HG03196 (cell line): ENCODE measurements at regions not wholly inside any gene's neighbourhood (a gene's known extent, or its start where the extent isn't known, plus 50 kb on each side); places are given as distances from the start of the nearest gene placed in this dataset.
A peak's percentile ranks its signal among the peaks of the same experiment; 100 is the strongest.

Experiments used
- ATAC-seq: cut with Tn5 transposase; IDR thresholded peaks from one replicate; pipeline ENCODE4 v1.9.1; 2021; ENCODE audit not compliant: unreplicated experiment

DNA sequence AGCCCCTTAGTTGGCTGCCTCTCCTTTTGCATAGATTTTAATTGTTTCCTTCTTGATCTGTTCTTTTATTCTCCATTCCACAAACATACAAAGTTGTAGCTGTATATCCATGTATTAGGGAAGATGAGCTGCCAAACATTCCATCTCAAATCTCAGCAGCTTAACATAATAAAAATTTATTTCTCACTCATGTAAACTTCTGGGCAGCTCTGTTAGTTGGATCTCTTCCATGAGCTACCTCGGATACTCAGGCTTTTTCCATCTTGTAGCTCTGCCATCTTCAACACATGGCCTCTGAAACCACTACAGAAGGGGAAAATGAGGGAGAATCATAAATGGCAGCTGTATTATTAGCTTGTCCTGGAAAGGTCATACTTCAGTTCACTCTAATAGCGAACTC lies 149.4 kb upstream of the BMP2 start:
- no peak for ATAC-seq

DNA sequence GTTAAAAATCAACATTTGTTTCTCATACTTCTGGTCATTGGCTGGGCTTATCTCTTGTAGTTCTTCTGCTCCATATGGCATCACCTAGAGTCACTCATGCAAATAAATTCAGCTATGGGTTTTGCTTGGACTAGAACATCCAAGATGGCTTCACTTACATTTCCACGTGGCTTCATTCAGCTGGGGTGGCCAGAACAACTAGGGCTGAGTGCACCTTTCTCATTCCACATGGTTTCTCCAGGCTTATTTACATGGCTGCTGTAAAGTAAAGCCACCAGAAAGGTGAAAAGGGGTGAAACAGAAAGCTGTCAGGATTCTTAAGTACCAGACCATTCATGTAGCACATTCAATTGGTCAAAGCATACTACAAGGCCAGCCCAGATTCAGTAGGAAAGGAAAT lies 151.1 kb upstream of the BMP2 start:
- ATAC-seq = no peak

DNA sequence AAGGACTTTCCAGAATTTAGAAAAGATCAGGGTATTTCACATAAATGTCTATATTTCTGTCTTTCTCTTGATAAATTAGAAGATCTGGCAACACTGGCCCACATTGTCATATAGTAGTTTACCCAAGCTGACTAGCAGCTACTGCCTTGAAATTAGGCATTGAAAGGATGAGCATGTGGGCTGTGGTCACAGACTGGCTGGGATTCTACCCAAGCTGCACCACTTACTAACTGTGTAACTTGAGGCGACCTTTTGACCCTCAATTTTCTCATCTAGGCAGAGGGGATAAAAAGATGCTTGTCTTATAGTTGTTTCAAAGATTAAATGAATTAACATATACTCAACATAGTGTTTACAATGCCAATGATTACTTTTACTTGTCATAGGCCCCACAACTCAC lies 152.7 kb upstream of the BMP2 start:
- no peak for ATAC-seq

DNA sequence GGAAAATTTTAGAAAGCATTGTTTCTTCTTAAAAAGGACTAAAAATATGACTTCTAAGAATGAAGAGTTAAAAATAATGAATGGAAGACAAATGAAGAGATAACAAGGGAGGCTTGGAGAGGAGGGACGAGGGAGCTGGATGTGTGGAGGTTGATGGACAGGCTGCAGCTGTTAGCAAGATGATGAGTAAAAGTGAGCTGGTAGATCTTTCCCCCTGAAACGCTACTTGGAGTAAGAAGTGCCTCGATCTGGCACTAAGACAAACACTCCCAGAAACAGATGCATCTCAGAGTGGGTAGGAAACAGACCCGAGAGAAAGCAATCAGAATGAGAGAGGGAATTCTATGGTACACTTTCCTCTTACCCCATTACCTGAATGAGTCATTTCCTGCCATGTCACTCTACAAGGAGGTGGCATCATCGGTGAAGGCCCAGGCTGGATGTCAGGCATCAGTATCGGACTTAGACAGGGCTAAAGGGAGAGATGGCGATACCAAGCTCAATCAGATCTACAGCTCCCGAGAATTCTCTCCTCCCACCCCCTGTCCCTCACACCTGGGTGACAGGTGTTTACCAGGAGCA lies 154.1 kb upstream of the BMP2 start:
- ATAC-seq = peak; percentile 79

DNA sequence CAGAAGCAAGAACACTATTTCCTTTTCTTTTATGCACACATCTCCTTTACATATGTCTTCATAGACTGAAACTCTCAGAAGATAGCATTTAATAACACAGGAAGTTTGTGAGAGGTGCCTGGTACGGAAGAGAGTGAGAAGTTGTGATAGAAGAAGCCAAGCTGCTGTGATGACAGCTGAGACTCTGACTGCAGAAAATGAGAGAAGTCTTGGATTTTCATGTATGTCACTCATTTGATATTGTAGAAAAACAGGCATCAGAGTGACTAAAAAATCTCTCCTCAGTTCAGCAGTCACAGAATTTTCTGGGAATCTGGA lies 154.9 kb upstream of the BMP2 start:
- ATAC-seq = no peak

DNA sequence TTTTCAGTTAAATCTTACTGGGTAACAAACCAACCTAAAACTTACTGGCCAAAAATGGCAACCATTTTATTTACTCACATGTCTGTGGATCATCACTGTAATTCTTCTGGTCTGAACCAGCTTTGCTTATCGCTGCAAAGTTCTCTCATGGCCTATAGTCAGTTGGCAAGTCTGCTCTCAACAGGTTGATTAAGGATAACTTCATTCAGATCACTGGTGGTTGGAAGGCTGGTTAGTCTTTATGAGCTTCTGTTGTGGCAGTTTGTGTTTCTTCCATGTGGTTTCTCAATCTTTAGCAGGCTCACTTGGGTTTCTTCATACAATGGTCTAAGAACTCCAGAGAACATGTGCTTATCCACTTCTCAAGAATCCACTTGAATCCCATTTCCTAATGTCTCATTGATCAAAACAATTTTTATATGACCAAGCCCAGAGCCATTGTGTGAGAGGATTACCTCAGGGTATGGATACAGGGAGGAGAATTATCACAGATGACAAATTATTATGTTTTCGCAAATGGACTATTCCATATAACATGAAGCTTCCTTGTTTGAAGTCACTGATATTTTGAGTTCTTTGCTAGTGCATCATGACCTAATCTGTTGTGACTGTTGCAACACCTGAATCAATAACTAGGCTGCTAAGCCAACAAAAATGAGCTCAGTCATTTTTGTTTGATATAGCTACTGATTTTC lies 155.4 kb upstream of the BMP2 start:
- ATAC-seq = no peak

DNA sequence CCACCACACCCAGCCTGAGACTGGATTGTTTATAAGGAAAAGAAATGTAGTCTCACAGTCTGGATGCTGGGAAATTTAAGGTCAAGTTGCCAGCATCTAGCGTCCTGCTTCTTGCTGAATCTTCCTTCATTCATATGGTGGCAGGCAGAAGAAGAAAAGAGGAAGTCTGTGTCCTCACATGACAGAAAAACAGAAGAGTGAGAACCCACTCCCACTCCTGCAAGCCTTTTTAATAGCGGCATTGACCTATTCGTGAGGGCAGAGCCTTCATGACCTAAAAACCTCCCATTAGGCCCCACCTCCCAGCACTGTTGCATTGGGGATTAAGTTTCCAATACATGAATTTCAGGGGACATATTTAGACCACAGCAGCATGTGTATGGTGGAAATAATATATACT lies 160.8 kb upstream of the BMP2 start:
- ATAC-seq = no peak

DNA sequence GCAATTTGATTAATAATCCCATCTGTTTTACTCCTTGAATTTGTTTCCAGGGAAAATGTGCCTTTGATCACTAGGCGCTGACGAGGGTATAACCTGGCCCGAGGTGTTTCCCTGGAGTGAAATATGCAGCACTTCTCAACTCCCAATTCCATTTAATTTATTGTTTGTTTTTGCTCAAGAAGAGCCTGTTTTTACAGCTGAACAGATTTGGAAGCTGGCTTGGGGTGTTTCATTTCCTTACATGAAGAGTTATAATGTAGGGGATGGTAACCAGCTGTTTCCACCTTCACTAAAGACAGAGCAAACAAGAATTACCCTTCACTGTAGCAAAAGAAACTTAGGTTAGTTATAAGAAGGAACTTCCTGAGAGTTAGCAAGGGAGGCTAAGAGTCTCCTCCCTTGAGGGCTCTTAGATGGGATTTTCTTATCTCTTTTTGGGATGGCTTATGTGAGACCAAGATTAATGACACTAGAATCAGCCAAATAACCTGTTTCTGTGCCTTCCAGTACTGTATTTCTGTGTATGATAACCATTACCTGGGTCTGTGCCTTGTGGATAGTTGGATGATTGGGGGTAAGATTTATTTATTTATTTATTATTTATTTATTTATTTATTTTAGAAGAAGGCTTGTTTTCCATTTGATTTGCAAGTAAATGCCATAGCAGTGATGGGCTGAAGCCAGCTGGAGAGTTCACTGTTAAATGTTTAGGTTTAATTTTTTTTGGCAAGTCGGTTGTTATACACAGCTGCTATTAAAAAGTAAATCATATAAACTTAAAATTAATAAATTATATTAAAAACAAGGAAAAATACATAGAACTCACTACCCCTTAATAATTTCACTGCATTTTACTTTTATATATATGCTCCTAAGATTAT lies 162.2 kb upstream of the BMP2 start:
- ATAC-seq = no peak

DNA sequence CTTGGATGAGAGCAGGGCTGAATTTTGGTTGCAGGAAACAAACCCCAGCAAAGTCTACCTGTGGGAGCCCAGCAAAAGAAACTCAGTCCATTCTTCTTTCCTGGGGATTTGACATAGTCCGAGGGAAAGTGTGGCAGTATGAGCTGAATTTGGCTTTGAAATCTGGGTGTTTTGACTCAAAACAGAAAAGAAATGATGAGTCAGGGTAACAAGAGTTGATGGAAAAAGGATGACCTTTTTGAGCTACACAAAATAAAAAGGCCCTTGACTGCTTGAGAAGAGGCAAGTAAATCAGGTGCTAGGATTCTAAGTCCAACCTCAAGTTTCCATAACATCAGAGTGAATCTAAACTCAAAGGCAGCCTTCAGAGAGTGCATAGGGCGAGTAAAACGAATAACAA lies 163.3 kb upstream of the BMP2 start:
- ATAC-seq = no peak

DNA sequence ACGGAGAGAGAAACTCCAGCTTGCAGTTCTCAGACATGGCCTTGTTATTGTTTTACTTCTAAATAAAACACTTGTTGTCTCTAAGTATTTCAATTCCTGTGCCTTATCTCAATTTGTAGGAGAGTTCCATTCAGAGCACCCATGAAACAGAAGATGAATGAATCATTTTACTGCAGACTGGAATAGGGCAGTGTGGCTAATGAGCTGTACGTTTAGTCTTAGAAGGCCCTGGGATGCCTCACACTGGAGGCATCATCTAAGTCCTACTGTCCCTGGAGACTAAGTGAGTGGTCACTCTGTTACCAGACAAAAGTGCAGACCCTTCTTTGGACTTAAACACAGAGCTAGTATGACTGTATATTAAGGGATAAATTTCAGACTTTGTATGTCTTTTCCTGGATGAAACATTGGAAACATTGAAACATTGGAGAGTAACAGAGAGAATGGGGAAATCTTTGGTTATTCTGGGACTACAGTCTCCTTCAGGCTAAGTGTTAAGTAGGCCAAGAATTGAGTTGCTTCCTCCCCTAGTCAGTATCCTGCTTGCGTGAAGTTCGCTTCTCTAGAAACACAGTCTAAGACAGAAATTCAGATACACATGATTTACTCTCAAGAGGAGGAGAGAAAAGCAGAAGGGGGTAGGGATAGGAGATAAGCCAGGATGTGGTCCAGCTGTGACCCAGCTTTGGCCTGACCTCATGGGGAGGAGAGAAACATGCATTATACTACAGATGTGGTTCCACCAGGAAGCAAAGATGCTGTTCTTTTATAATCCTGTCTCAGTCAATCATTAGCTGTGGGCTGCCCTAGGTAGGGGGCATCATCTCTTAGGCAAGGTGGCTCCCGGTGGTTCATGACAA lies 167.4 kb upstream of the BMP2 start:
- ATAC-seq = no peak

DNA sequence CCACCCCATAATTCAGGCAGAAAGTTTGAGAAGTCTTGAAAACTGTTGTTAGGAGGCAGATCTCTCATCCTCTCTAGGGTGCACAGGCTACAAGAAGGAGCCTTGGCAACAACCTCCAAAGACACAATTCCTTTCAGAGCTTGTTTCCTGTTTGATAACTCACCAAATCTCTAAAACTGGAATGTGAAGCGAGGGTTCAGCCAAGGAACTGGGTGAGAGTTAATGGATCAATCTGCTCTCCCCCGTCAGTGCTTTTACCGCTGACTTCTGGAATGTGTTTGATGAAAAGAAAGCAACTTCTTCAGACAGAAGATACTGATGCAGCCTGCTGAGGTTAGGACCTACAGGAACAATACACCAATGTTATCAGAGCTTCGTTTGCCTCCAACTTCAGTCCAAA lies 171.8 kb upstream of the BMP2 start:
- no peak for ATAC-seq

DNA sequence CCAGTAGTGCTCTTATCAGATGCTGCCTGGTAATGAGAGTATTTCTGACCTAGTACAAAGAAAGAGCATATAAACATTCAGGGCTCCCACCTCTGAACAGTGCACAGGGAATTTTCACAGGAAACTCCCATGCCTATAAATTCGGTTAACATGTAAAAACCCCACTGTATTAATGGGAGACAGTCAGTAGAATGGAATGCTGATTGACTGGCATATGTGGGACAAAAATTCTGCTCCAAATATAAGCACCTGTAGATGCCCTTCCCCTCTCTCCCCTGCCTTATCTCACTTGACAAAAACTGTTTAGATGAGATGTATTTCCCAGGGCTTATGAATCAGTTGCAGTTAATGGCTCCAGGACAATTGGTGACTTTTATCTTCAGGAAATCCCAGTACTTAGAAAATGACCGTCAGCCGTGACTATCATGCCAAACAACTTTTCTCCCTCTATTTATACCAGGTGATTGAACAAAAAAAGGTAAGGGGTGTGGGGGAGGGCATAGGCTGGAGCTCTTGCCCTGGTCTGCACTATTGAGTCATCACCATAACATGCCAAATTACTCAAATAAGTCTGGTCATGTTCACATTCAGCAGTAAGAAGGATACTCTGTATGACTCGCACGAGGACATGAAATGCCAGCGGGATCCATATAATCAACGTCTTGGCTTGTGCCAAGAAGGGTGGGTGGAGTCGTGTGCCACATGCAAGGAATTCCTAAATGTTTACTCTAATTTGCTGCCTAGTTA lies 176.4 kb upstream of the BMP2 start:
- ATAC-seq = no peak

DNA sequence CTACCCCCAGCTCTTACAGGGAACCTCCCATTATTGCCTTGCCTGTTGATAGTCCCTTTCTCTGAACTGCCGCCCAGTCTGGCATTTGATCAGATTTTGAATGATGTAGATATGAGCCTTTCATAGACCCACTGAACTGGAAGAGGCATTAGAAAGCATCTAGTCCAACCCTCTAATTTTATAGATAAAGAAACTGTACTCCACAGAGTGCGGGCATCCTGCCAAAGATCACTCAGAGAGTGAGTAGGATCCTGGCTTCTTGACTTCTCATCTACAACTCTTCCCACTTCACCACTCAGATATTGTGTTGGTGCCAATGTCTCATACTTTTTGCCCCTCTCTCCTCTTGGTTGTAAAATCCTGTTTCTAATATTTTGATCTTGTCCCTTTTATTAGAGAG lies 179.2 kb upstream of the BMP2 start:
- no peak for ATAC-seq

DNA sequence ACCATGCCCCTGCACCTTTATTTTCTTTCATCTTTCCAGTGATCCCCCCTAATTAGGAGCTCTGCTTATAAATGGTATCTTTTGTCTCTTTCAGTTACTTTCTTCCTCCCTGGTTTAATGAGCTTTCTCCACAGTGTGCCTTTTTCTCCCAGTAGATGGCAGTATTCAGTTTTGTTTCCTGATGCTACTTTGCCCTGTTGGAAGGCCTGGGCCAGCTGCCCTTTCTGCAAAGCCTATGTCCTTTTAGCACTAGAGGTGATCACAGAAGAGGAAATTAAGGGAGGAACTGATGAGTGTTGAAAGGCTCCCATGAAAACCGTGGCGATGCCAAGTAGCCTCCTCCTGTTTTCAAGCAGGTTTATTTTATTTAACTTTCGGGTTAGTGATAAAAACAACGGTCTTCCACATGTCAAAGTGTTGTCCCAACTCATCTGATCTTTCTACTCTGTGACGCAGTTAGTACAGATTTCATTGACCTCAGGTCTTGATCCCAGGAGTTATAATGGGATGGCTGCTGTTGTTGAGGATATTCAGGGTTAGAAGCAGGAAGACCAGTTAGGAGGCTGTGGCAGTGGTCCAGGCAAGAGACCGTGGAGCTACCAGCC lies 184.2 kb upstream of the BMP2 start:
- ATAC-seq = peak; percentile 80

DNA sequence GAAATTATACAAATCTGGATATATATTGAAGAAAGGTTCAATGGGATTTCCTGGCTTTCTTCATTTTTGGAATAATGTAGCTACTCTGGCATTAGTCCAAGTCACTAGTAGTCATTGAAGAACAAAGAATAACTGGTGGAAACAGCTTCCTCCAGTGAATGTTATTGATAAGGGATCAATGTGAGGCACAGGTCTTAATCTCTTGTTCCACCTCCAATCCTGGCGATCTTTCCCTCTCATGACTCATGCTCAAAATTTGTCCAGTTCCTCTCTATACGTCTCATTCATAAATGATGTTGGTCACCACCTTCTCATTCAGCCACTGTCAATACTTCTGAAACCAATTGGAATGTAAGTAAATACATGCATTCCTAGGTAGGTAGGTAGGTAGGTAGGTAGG lies 185.0 kb upstream of the BMP2 start:
- no peak for ATAC-seq

DNA sequence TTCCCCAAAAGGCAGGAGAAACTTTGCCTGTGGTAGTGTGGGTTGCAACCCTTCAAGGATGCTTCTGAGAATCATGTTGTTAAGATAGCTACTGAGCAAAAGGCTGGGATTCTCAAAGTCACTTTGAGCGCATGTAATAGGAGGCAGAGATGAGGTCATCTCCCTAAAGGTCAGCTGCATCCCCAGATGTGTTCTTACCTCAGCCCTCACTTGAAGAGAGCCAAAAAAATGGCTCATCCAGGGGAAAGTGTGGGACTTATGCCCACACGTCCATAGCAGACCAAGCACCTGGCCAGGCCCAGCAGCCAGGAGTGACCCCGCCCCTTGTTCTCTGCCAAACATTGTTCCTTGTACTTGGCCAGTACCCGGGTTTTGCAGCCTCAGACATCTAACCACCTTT lies 187.0 kb upstream of the BMP2 start:
- ATAC-seq = no peak

DNA sequence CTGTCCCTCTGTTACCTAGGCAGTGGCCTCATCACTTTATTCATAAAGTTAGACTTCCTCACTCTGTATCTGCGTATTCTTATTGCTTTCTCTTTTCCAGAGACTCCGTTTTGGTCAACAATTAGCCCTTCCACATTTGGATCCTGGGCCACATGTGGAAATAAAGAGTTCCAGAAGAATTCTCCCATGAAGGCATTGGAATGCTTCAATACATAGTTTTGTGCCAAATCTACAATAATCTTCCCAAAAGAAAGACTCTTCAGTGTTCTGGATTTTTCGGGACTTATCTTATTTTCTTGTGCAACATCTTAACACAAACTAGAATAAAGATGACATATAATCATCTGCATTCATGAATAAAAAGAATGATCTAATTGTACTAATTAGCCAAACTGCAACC lies 187.7 kb upstream of the BMP2 start:
- ATAC-seq = no peak

DNA sequence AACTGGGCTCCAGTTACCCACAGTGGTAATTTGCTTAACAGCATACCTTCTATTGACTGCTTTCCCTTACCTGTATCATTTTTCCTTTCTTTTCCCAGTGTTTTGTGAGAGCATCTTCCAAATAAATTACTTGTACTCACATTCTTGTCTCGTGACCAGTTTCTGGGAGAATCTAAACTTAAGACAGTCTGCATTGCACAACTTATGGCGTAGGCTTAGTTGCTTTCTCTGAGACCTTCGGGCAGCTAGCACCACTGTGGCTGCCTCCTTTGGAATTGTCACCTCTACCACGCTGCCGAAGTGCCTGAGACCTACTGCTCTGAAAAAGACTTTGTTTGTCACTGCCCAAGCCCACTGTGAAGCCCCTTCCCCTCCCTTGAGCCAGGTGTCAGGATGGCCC lies 188.1 kb upstream of the BMP2 start:
- ATAC-seq = no peak

DNA sequence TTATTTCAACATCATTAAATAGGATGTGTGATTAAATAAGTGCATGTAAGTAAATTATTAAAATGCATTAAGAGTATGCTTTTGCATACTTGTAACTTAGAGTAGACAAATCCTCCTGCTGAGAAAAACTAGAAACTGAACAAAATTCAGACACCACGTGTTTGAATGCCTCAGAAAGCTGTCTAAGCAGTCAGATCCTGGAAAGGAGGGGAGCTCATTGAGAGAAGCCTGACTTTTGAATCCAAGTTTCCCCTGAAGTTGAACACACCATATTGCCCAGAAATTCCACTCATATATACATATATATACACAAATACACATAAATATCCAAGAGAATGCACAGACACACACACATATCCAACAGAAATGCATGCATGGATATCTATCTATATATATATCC lies 190.0 kb upstream of the BMP2 start:
- ATAC-seq = no peak

DNA sequence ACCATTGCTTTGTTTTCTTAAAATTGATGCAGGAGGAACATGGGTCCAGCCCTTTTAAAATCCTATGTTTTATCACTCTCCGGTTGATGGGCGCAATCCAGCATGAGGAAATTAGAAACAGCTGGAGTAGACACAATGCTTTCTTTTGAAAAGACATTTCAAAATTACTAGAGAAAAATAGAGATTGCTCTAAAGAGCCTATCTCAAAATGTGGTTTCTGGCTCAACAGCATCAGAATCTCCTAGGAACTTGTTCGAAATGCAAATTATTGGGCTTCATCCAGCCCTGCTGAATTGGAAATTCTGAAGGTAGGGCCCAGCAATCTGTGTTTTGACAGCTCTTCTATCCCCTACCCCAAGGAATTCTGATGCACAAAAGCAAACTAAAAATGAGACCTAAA lies 190.8 kb upstream of the BMP2 start:
- no peak for ATAC-seq
